NCI-H1694 treated with DMSO at 0.1 percent for 48 hours (cell line): ENCODE measurements at regions not wholly inside any gene's neighbourhood (a gene's known extent, or its start where the extent isn't known, plus 50 kb on each side); places are given as distances from the start of the nearest gene placed in this dataset.

Experiments
- DNase-seq: peaks from one replicate; lab custom pipeline; 2025; lab: John Stamatoyannopoulos, UW

GRCh38 chr5:12354686-12355085, 450.4 kb upstream of the CTNND2 start:
- peak; percentile 8 for DNase-seq

GRCh38 chr5:12343558-12343957, 439.3 kb upstream of the CTNND2 start:
- no peak for DNase-seq

- no peak for DNase-seq
Observed at GRCh38 chr5:12335938-12336337, 431.7 kb upstream of the CTNND2 start.

GRCh38 chr5:12332480-12332879, 428.2 kb upstream of the CTNND2 start:
- no peak for DNase-seq

- DNase-seq = no peak
Observed at GRCh38 chr5:12330993-12331588, 426.8 kb upstream of the CTNND2 start.

- no peak for DNase-seq
Observed at GRCh38 chr5:12330381-12330780, 426.1 kb upstream of the CTNND2 start.

GRCh38 chr5:12323637-12324229, 419.5 kb upstream of the CTNND2 start:
- no peak for DNase-seq

- DNase-seq = no peak
Observed at GRCh38 chr5:12322042-12322441, 417.8 kb upstream of the CTNND2 start.

GRCh38 chr5:12320331-12320730, 416.1 kb upstream of the CTNND2 start:
- no peak for DNase-seq

GRCh38 chr5:12316812-12317211, 412.6 kb upstream of the CTNND2 start:
- DNase-seq = no peak

- no peak for DNase-seq
Observed at GRCh38 chr5:12315461-12315860, 411.2 kb upstream of the CTNND2 start.

GRCh38 chr5:12313602-12314001, 409.4 kb upstream of the CTNND2 start:
- DNase-seq = no peak

- DNase-seq = no peak
Observed at GRCh38 chr5:12312343-12312742, 408.1 kb upstream of the CTNND2 start.

GRCh38 chr5:12294151-12294550, 389.9 kb upstream of the CTNND2 start:
- DNase-seq = no peak

- peak; percentile 33 for DNase-seq
Observed at GRCh38 chr5:12292610-12293204, 388.5 kb upstream of the CTNND2 start.

GRCh38 chr5:12284604-12285003, 380.4 kb upstream of the CTNND2 start:
- DNase-seq = no peak

GRCh38 chr5:12277504-12278192, 373.4 kb upstream of the CTNND2 start:
- DNase-seq = no peak

GRCh38 chr5:12274236-12274635, 370.0 kb upstream of the CTNND2 start:
- DNase-seq = no peak

- DNase-seq = no peak
Observed at GRCh38 chr5:12272389-12272788, 368.1 kb upstream of the CTNND2 start.

GRCh38 chr5:12270914-12271313, 366.7 kb upstream of the CTNND2 start:
- DNase-seq = no peak

- no peak for DNase-seq
Observed at GRCh38 chr5:12269164-12269563, 364.9 kb upstream of the CTNND2 start.

- no peak for DNase-seq
Observed at GRCh38 chr5:12258549-12258948, 354.3 kb upstream of the CTNND2 start.

- DNase-seq = no peak
Observed at GRCh38 chr5:12250454-12250853, 346.2 kb upstream of the CTNND2 start.
